HG02678 (cell line): ENCODE measurements at regions not wholly inside any gene's neighbourhood (a gene's known extent, or its start where the extent isn't known, plus 50 kb on each side); places are given as distances from the start of the nearest gene placed in this dataset.
"Not testable (repeated sequence)": the region's sequence is repeated elsewhere in the genome, so short reads cannot be mapped to it uniquely, and the experiment has no call there.

Experiments
- ATAC-seq: cut with Tn5 transposase; IDR thresholded peaks from one replicate; pipeline ENCODE4 v1.9.1; 2021; ENCODE audit warnings: mild to moderate bottlenecking, moderate library complexity; ENCODE audit not compliant: unreplicated experiment

- ATAC-seq, result no peak
These were observed 65.7 kb upstream of the SHB start for GRCh38 chr9:38134611-38135237.

GRCh38 chr9:38133595-38133994 is 64.6 kb upstream of the SHB start:
- ATAC-seq, result no peak

GRCh38 chr9:38132956-38133355 is 63.9 kb upstream of the SHB start:
- no peak for ATAC-seq

- ATAC-seq, result no peak
These were observed 62.7 kb upstream of the SHB start for GRCh38 chr9:38131729-38132128.

GRCh38 chr9:38130724-38131123 is 61.7 kb upstream of the SHB start:
- no peak for ATAC-seq

- ATAC-seq, result no peak
These were observed 60.3 kb upstream of the SHB start for GRCh38 chr9:38129366-38129765.

- ATAC-seq, result no peak
These were observed 59.8 kb upstream of the SHB start for GRCh38 chr9:38128752-38129270.

- no peak for ATAC-seq
These were observed 58.3 kb upstream of the SHB start for GRCh38 chr9:38127271-38127839.

- ATAC-seq, result no peak
These were observed 57.7 kb upstream of the SHB start for GRCh38 chr9:38126730-38127129.

- ATAC-seq, result no peak
These were observed 56.9 kb upstream of the SHB start for GRCh38 chr9:38125889-38126288.

GRCh38 chr9:38123359-38123758 is 54.3 kb upstream of the SHB start:
- ATAC-seq, result not testable (repeated sequence)

GRCh38 chr9:38120961-38121360 is 51.9 kb upstream of the SHB start:
- no peak for ATAC-seq

GRCh38 chr9:38119560-38120236 is 50.7 kb upstream of the SHB start:
- no peak for ATAC-seq

GRCh38 chr9:38118862-38119438 is 49.9 kb upstream of the SHB start:
- no peak for ATAC-seq
